ENCODE measurements at regions not wholly inside any gene's neighbourhood (a gene's known extent, or its start where the extent isn't known, plus 50 kb on each side); places are given as distances from the start of the nearest gene placed in this dataset.
"Not testable (repeated sequence)": the region's sequence is repeated elsewhere in the genome, so short reads cannot be mapped to it uniquely, and the experiment has no call there.

- H3K27me3 Mint-ChIP-seq (ENCODE audit: low read depth): no peaks in the 10 kb centered on the region
- DNase-seq (no peak), ATAC-seq (no peak)
- H3K4me3 Mint-ChIP-seq: no peak overlapping the region
- CTCF ChIA-PET: no interaction called here
- POLR2A ChIA-PET: no interaction called here
- no peak overlapping the region for H3K27ac Mint-ChIP-seq
- H3K4me1 Mint-ChIP-seq (ENCODE audit: low read depth): no peaks in the 10 kb centered on the region
- H3K36me3 Mint-ChIP-seq (ENCODE audit: low read depth): no peaks in the 10 kb centered on the region
- H3K9me3 Mint-ChIP-seq (ENCODE audit: insufficient read depth): no peaks in the 10 kb centered on the region
Measured at GRCh38 chr4:28093071-28093470, 1232.4 kb downstream of the STIM2 start.

- ChIA-PET POLR2A (no interaction called here), CTCF (no interaction called here)
- no peaks in the 10 kb centered on the region for H3K27me3 Mint-ChIP-seq (ENCODE audit: low read depth)
- DNase-seq (no peak), ATAC-seq (no peak)
- H3K4me3 Mint-ChIP-seq: no peak overlapping the region
- no peaks in the 10 kb centered on the region for H3K4me1 Mint-ChIP-seq (ENCODE audit: low read depth)
- H3K27ac Mint-ChIP-seq: no peak overlapping the region
- no peaks in the 10 kb centered on the region for H3K36me3 Mint-ChIP-seq (ENCODE audit: low read depth)
- peaks cover 15% of the 10 kb centered on the region for H3K9me3 Mint-ChIP-seq (ENCODE audit: insufficient read depth)
Measured at GRCh38 chr4:28101583-28101982, 1240.9 kb downstream of the STIM2 start.

DNA sequence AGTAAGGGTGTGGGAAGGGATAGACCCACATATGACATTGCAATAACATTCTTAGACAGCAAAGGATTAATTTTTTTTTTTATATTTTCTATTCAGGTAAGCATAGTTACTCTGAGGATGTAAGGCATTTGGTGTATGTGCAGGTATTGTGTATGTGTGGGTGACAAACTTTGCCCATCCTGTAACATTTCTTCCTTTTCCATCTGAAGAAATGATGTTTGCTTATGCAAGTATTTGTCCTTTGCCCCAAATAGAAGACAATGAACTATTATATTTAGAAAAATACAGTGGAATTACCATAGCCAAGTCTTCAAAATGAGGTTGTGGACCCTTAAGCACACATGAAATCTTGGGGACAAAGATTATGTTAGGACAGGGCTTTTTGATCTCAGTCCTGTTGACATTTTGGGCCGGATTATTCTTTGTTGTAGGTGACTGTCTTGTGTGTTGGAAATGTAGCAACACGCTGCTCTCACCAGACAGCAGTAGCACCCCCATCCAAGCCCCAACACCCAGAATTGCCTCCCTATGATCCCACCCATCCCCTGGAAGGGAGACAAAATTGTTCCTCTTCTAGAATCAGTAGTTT, 1244.7 kb downstream of the STIM2 start:
- ATAC-seq: no peak
- Mint-ChIP-seq H3K36me3 (ENCODE audit: low read depth) (no peaks in the 10 kb centered on the region), H3K27me3 (ENCODE audit: low read depth) (no peaks in the 10 kb centered on the region), H3K9me3 (ENCODE audit: insufficient read depth) (peaks cover 15% of the 10 kb centered on the region), H3K4me3 (no peak overlapping the region), H3K27ac (no peak overlapping the region), H3K4me1 (ENCODE audit: low read depth) (no peaks in the 10 kb centered on the region)
- ChIA-PET CTCF (no interaction called here), POLR2A (no interaction called here)
- DNase-seq: no peak

DNA sequence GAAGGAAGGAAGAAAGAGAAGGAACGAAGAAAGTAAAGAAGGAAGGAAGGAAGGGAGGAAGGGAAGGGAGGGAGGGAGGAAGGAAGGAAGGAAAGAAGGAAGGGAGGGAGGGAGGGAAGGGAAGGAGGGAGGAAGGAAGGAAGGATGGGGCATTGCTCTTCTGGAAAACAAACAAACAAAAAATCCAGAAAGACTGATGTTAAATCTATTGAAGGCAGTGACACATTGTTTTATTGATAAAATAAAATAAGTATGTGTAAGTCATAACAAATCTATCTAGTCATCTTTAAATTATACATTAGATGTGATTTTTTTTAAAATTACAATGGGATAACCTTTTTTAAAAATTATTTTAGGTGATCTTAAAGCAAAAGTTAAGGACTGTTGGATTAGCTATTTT, 1245.5 kb downstream of the STIM2 start:
- POLR2A ChIA-PET: no interaction called here
- Mint-ChIP-seq H3K4me1 (ENCODE audit: low read depth) (no peaks in the 10 kb centered on the region), H3K27ac (no peak overlapping the region), H3K27me3 (ENCODE audit: low read depth) (no peaks in the 10 kb centered on the region), H3K4me3 (no peak overlapping the region), H3K36me3 (ENCODE audit: low read depth) (no peaks in the 10 kb centered on the region), H3K9me3 (ENCODE audit: insufficient read depth) (peaks cover 15% of the 10 kb centered on the region)
- no peak for ATAC-seq
- no peak for DNase-seq
- CTCF ChIA-PET: no interaction called here

DNA sequence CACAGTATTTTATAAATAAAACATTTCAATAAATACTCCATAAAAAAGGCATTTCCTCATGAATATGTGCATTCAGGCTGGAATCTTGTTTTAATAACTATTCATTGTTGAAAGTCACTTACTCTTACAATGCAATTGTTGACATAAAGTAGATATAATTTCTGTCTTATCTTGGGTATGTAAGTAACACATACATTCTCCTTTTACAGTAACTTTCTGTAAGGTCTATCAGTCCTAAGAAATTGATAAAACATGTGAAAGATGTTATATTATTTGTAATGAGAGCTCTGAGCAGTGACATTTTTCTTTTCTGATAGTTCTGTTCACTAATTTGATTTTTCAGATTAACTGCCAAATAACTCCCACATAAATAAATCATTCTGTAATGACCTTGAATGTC, 1249.2 kb downstream of the STIM2 start:
- peaks cover 7% of the 10 kb centered on the region for H3K9me3 Mint-ChIP-seq (ENCODE audit: insufficient read depth)
- POLR2A ChIA-PET: no interaction called here
- no peak for ATAC-seq
- CTCF ChIA-PET: no interaction called here
- no peak overlapping the region for H3K4me3 Mint-ChIP-seq
- no peaks in the 10 kb centered on the region for H3K27me3 Mint-ChIP-seq (ENCODE audit: low read depth)
- no peaks in the 10 kb centered on the region for H3K36me3 Mint-ChIP-seq (ENCODE audit: low read depth)
- no peak overlapping the region for H3K27ac Mint-ChIP-seq
- no peaks in the 10 kb centered on the region for H3K4me1 Mint-ChIP-seq (ENCODE audit: low read depth)
- no peak for DNase-seq

GRCh38 chr4:28112691-28113335, 1252.2 kb downstream of the STIM2 start:
- H3K4me3 Mint-ChIP-seq; H3K36me3 Mint-ChIP-seq (ENCODE audit: low read depth); ATAC-seq; H3K9me3 Mint-ChIP-seq (ENCODE audit: insufficient read depth); H3K27me3 Mint-ChIP-seq (ENCODE audit: low read depth); DNase-seq; CTCF ChIA-PET; POLR2A ChIA-PET; H3K27ac Mint-ChIP-seq; H3K4me1 Mint-ChIP-seq (ENCODE audit: low read depth): not testable (repeated sequence)

- H3K4me3 Mint-ChIP-seq; POLR2A ChIA-PET; H3K4me1 Mint-ChIP-seq (ENCODE audit: low read depth): not testable (repeated sequence)
Measured at GRCh38 chr4:28113586-28113985, 1252.9 kb downstream of the STIM2 start.

GRCh38 chr4:28116526-28117083, 1256.0 kb downstream of the STIM2 start:
- H3K27me3 Mint-ChIP-seq (ENCODE audit: low read depth): not testable (repeated sequence)

More at GRCh38 chr4:28113586-28113985, 1252.9 kb downstream of the STIM2 start:
- DNase-seq; CTCF ChIA-PET; H3K27me3 Mint-ChIP-seq (ENCODE audit: low read depth); ATAC-seq; H3K27ac Mint-ChIP-seq; H3K36me3 Mint-ChIP-seq (ENCODE audit: low read depth): not testable (repeated sequence)
- H3K9me3 Mint-ChIP-seq (ENCODE audit: insufficient read depth): peaks cover 17% of the 10 kb centered on the region

GRCh38 chr4:28117084-28117682, 1256.5 kb downstream of the STIM2 start:
- CTCF ChIA-PET: no interaction called here
- Mint-ChIP-seq H3K4me3 (no peak overlapping the region), H3K4me1 (ENCODE audit: low read depth) (no peaks in the 10 kb centered on the region), H3K27ac (no peak overlapping the region), H3K9me3 (ENCODE audit: insufficient read depth) (peaks cover 18% of the 10 kb centered on the region), H3K27me3 (ENCODE audit: low read depth) (no peaks in the 10 kb centered on the region), H3K36me3 (ENCODE audit: low read depth) (no peaks in the 10 kb centered on the region)
- no peak for DNase-seq
- POLR2A ChIA-PET: no interaction called here
- ATAC-seq: no peak

More at GRCh38 chr4:28116526-28117083, 1256.0 kb downstream of the STIM2 start:
- ATAC-seq; H3K36me3 Mint-ChIP-seq (ENCODE audit: low read depth); POLR2A ChIA-PET; CTCF ChIA-PET; H3K4me1 Mint-ChIP-seq (ENCODE audit: low read depth); DNase-seq; H3K27ac Mint-ChIP-seq; H3K4me3 Mint-ChIP-seq: not testable (repeated sequence)
- H3K9me3 Mint-ChIP-seq (ENCODE audit: insufficient read depth): peaks cover 18% of the 10 kb centered on the region

GRCh38 chr4:28146191-28146590, 1285.5 kb downstream of the STIM2 start:
- ATAC-seq (no peak), DNase-seq (no peak)
- Mint-ChIP-seq H3K4me3 (no peak overlapping the region), H3K27ac (no peak overlapping the region), H3K27me3 (ENCODE audit: low read depth) (no peaks in the 10 kb centered on the region), H3K36me3 (ENCODE audit: low read depth) (no peaks in the 10 kb centered on the region), H3K4me1 (ENCODE audit: low read depth) (no peaks in the 10 kb centered on the region), H3K9me3 (ENCODE audit: insufficient read depth) (no peaks in the 10 kb centered on the region)
- ChIA-PET POLR2A (no interaction called here), CTCF (no interaction called here)

DNA sequence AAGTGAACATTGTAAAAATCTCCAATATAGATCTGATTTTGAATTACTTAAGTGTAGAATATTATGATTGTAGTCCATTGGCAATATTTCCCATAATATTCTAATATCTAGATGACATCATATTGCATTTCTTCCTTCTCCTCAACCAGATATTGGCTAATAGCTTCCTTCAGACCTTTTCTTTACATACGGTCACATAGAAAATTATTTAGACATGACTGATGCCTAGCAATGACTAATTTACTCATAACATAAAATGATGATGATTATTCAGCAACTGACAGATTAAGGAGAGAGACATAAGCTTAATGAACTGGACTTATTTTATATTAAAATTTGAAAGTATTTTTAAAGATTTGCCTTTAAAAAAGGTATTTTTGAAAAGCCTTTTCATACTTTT, 1287.6 kb downstream of the STIM2 start:
- Mint-ChIP-seq H3K36me3 (ENCODE audit: low read depth) (no peaks in the 10 kb centered on the region), H3K27ac (no peak overlapping the region), H3K9me3 (ENCODE audit: insufficient read depth) (no peaks in the 10 kb centered on the region), H3K27me3 (ENCODE audit: low read depth) (no peaks in the 10 kb centered on the region), H3K4me1 (ENCODE audit: low read depth) (no peaks in the 10 kb centered on the region), H3K4me3 (no peak overlapping the region)
- ATAC-seq (no peak), DNase-seq (no peak)
- ChIA-PET CTCF (no interaction called here), POLR2A (no interaction called here)

DNA sequence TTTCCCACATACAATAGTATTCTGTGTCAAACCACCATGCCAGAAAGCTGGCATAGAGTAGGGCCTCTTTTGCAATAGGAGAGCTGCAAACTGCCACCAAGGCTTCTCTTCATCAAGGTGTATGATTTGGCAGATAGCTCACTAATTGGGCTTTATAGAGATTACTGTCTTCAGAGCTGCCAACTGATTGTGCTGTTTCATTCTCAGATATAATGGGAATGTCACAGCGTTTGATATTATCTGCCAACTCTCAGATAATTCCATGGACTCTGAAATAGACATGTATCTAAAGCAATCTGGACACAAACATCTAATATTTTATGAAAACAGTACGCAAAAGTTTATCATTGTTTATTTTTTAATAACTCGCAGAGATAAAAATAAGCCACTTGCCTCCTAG, 1289.1 kb downstream of the STIM2 start:
- Mint-ChIP-seq H3K9me3 (ENCODE audit: insufficient read depth) (peaks cover 3% of the 10 kb centered on the region), H3K27ac (no peak overlapping the region), H3K27me3 (ENCODE audit: low read depth) (no peaks in the 10 kb centered on the region), H3K4me1 (ENCODE audit: low read depth) (no peaks in the 10 kb centered on the region), H3K36me3 (ENCODE audit: low read depth) (no peaks in the 10 kb centered on the region), H3K4me3 (no peak overlapping the region)
- DNase-seq (no peak), ATAC-seq (no peak)
- ChIA-PET POLR2A (no interaction called here), CTCF (no interaction called here)

All from activated CD8-positive, alpha-beta T cell treated with anti-CD3 and anti-CD28 coated beads, Interleukin-2, amount 10 ng/mL, durations not matched to agents 7 days and 5 days (primary cell).